ENCODE measurements at regions not wholly inside any gene's neighbourhood (a gene's known extent, or its start where the extent isn't known, plus 50 kb on each side); places are given as distances from the start of the nearest gene placed in this dataset.

DNA sequence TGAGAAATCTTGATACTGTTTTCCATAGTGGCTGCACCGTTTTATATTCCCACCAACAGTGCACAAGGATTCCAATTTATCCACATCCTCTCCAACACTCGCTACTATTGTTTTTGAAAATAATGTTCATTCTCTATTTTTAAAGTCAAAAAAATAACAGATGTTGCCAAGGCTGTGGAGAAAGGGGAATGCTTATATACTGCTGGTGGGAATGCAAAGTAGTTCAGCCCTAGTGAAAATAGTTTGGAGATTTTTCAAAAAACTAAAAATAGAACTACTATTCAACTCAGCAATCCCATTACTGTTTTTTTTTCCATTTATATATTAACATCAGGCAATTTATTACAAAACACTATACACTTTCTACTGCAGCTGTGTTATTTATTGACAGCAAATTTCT is 208.7 kb downstream of the CBLL2 start:
- CTCF ChIA-PET, result no interaction called here
- H3K4me3 Mint-ChIP-seq, result no peak overlapping the region
- intact Hi-C loops (cut with micrococcal nuclease), result no loop called here
- DNase-seq, result no peak
- H3K4me1 Mint-ChIP-seq (ENCODE audit: low read depth), result no peaks in the 10 kb centered on the region
- no peak overlapping the region for H3K27ac Mint-ChIP-seq
- H3K9me3 Mint-ChIP-seq, result peaks cover 1% of the 10 kb centered on the region
- no peaks in the 10 kb centered on the region for H3K36me3 Mint-ChIP-seq (ENCODE audit: low read depth)
- H3K27me3 Mint-ChIP-seq (ENCODE audit: low read depth), result no peaks in the 10 kb centered on the region

DNA sequence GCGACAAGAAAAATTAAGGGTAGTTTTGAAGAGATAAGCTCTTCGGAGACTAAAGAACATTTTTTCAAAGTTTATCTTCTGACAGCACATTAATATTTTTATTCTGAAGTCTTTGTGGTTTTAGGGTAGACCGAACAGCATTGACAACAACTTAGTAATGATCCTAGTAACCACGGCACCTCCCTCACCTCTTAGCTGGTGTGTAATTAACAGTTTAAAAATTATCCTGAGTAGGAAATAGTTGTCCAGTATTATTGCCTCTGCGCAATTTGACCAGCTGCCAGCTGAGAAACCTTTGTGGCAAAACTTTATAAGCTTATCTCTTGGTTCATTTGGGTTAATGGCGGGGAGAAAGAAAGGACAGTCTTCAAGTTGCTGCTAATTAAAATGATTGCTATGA is 213.6 kb downstream of the CBLL2 start:
- DNase-seq, result no peak
- CTCF ChIA-PET, result no interaction called here
- no peak overlapping the region for H3K27ac Mint-ChIP-seq
- H3K9me3 Mint-ChIP-seq, result no peaks in the 10 kb centered on the region
- H3K4me3 Mint-ChIP-seq, result no peak overlapping the region
- no peaks in the 10 kb centered on the region for H3K36me3 Mint-ChIP-seq (ENCODE audit: low read depth)
- intact Hi-C loops (cut with micrococcal nuclease), result no loop called here
- H3K27me3 Mint-ChIP-seq (ENCODE audit: low read depth), result no peaks in the 10 kb centered on the region
- H3K4me1 Mint-ChIP-seq (ENCODE audit: low read depth), result no peaks in the 10 kb centered on the region

DNA sequence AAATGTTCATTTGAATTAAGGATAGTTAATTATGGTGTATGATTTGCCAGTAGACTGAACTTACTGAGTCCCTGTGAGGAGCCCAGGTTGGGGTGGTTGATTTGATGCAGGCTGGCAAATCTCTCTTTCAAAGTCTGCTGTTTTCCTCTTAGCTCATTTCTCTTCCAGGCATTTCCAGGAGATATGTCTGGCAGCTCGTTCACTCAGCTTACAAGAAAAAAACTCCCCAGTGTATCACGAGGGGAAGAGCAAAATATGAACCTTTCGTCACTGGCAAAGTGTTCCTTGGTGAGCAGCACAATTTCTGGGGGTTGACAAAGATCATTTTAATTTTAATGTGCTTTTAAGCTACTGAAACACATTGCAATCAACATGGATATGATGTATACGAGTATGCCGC is 244.2 kb downstream of the CBLL2 start:
- DNase-seq, result no peak
- Mint-ChIP-seq H3K27ac (no peak overlapping the region), H3K4me1 (ENCODE audit: low read depth) (no peaks in the 10 kb centered on the region)

DNA sequence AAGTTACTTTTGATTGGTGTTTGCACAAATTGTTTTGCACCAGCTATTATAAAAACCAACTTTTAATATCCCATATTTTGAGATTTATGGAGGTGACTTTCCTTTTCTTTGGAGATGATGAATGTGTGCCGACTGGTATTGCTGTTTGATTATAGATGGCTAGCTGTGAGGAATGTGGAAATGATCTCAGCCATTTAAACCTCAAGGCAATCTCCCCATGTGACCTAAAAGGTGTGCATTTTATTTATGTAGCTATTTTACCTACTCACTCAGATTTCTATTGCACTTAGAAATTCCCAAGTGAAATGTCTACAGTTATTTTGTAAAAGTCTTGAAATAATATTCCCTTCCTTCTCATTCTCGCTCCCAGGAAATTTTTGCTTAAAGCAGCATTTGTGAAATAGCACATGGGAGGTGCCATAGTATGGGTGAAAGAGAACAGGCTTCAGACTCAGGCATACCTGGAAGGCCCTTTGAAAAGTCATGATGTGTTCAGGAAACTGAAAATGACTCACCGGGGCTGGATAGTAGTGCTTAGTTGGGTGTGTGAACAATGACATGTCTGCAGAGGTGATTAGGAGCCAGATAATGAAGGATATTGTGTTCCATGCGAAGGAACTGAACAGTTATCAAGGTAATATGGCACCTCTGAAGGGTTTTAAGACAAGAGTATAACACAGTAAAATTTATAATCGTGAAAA is 247.6 kb downstream of the CBLL2 start:
- intact Hi-C loops (cut with micrococcal nuclease), result no loop called here
- Mint-ChIP-seq H3K4me3 (no peak overlapping the region), H3K27me3 (ENCODE audit: low read depth) (no peaks in the 10 kb centered on the region), H3K9me3 (no peaks in the 10 kb centered on the region), H3K4me1 (ENCODE audit: low read depth) (no peaks in the 10 kb centered on the region), H3K27ac (no peak overlapping the region), H3K36me3 (ENCODE audit: low read depth) (no peaks in the 10 kb centered on the region)
- no peak for DNase-seq
- CTCF ChIA-PET, result no interaction called here

More for the DNA sequence above, 244.2 kb downstream of the CBLL2 start:
- H3K9me3 Mint-ChIP-seq, result no peaks in the 10 kb centered on the region
- intact Hi-C loops (cut with micrococcal nuclease), result no loop called here
- CTCF ChIA-PET, result no interaction called here
- no peaks in the 10 kb centered on the region for H3K36me3 Mint-ChIP-seq (ENCODE audit: low read depth)
- H3K27me3 Mint-ChIP-seq (ENCODE audit: low read depth), result no peaks in the 10 kb centered on the region
- H3K4me3 Mint-ChIP-seq, result no peak overlapping the region

DNA sequence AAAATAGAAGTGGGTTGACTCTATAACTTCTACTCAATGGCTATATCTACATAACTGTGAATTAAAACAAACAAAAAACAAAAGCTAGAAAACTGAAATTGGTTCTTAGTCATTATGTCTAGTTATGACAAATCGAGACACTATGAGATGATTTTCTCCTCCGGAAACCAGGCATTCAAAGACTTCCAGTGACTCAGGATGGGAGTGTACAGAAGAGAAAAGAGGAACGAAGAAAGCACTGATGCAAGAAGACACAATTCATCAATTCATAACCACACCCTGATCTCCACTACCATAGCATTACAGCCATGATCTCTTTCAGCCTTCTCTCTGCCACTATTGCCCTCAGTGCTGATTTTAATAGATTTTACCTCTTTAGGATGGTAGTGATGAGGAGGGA is 253.6 kb downstream of the CBLL2 start:
- no peaks in the 10 kb centered on the region for H3K4me1 Mint-ChIP-seq (ENCODE audit: low read depth)
- no peaks in the 10 kb centered on the region for H3K27me3 Mint-ChIP-seq (ENCODE audit: low read depth)
- no peaks in the 10 kb centered on the region for H3K9me3 Mint-ChIP-seq
- CTCF ChIA-PET, result no interaction called here
- H3K27ac Mint-ChIP-seq, result no peak overlapping the region
- DNase-seq, result no peak
- intact Hi-C loops (cut with micrococcal nuclease), result no loop called here
- no peak overlapping the region for H3K4me3 Mint-ChIP-seq
- H3K36me3 Mint-ChIP-seq (ENCODE audit: low read depth), result no peaks in the 10 kb centered on the region

DNA sequence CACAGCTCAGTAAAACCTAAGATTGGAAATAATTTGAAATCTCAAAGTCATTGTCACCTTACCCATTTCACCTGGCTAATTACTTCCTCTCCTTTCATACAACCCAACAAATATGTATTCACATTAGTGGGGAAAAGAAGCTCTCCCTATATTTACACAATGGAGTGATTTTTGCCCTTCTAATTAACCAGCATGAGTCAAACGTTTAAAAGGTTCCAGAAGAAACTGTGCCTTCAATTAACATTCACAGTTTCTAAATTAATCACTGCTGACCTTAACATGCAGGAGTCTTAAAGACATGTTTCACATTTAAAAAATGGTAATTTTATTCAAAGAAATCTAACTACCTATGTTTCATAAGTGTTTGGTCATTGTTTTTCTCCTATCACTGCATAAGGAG is 254.6 kb downstream of the CBLL2 start:
- no peak for DNase-seq
- H3K4me1 Mint-ChIP-seq (ENCODE audit: low read depth), result no peaks in the 10 kb centered on the region
- no peaks in the 10 kb centered on the region for H3K9me3 Mint-ChIP-seq
- intact Hi-C loops (cut with micrococcal nuclease), result no loop called here
- H3K27me3 Mint-ChIP-seq (ENCODE audit: low read depth), result no peaks in the 10 kb centered on the region
- CTCF ChIA-PET, result no interaction called here
- no peak overlapping the region for H3K4me3 Mint-ChIP-seq
- no peak overlapping the region for H3K27ac Mint-ChIP-seq
- H3K36me3 Mint-ChIP-seq (ENCODE audit: low read depth), result no peaks in the 10 kb centered on the region

DNA sequence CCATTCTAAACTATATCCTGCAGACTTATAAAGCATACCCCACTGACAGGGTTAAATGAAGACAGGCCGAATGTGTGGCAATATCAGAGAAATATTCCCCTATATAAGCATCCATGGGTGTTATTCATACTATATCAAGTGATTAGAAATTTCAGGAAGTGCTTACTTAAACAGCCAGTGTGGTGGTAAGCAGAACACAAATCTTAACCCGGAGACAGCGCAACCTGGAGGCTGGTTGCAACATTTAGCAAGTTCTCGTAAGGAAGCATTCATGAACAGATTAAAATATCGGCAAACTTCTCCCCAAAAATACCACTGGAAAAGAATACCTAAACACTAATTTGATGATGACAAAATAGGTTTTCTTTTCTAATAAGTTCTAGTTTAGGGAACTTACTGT is 261.2 kb downstream of the CBLL2 start:
- H3K4me1 Mint-ChIP-seq (ENCODE audit: low read depth), result no peaks in the 10 kb centered on the region
- no peaks in the 10 kb centered on the region for H3K9me3 Mint-ChIP-seq
- no peak overlapping the region for H3K27ac Mint-ChIP-seq
- H3K4me3 Mint-ChIP-seq, result no peak overlapping the region
- no peaks in the 10 kb centered on the region for H3K36me3 Mint-ChIP-seq (ENCODE audit: low read depth)
- DNase-seq, result no peak
- no peaks in the 10 kb centered on the region for H3K27me3 Mint-ChIP-seq (ENCODE audit: low read depth)
- intact Hi-C loops (cut with micrococcal nuclease), result no loop called here
- CTCF ChIA-PET, result no interaction called here

DNA sequence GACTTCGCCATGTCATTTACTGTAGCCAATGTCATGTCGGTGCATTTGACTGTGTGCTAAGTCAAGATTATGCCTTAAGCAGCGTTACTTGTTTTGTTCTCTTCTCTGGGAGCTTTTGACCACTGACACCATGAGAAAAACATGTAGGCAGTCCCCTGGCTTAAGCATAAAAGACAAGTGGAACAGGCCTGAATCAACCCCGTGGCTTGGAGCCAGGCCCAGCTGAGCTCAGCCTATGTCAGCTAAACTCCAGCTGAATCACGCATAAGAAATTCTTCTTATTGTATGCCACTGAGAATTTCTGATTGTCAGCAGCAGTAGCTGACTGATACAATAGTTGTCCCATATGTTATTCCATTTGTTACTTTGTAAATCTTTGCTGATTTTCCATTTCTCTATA is 261.9 kb downstream of the CBLL2 start:
- intact Hi-C loops (cut with micrococcal nuclease), result no loop called here
- Mint-ChIP-seq H3K36me3 (ENCODE audit: low read depth) (no peaks in the 10 kb centered on the region), H3K27me3 (ENCODE audit: low read depth) (no peaks in the 10 kb centered on the region), H3K9me3 (no peaks in the 10 kb centered on the region), H3K4me1 (ENCODE audit: low read depth) (no peaks in the 10 kb centered on the region), H3K4me3 (no peak overlapping the region), H3K27ac (no peak overlapping the region)
- no peak for DNase-seq
- CTCF ChIA-PET, result interaction anchor here (0.5 kb wide), 1 partner anchor 132 kb away, joined by 3 read pairs; no protein-coding TSS in a partner anchor

DNA sequence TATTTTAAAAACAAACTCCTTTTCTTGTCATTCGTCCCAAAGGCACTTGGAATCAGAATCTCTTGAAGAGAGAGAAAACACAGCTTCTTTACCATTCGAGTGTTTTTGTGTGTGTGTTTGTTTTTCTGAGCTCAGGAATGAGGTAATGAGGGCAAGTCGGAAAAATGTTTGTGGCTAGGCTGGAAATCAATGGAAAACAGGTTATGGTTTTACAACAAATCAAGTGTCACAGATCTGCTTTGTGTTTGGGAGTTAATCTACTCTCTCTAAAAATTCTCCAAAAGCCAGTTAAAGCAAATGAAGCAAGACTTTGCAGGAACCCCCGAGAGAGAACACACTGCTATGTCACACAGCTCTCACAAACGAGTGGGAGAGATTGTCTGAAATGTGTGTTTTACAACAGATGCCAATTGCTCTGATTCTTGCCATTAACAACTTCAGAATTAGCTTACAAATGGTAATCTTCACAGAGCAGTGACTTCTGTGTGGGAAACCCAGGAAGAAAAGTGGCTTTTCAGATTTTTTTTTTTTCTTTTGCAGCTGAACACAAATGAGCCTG is 264.1 kb downstream of the CBLL2 start:
- Mint-ChIP-seq H3K4me1 (ENCODE audit: low read depth) (no peaks in the 10 kb centered on the region), H3K9me3 (no peaks in the 10 kb centered on the region), H3K27ac (no peak overlapping the region), H3K27me3 (ENCODE audit: low read depth) (no peaks in the 10 kb centered on the region), H3K4me3 (no peak overlapping the region), H3K36me3 (ENCODE audit: low read depth) (no peaks in the 10 kb centered on the region)
- CTCF ChIA-PET, result no interaction called here
- intact Hi-C loops (cut with micrococcal nuclease), result no loop called here
- no peak for DNase-seq

DNA sequence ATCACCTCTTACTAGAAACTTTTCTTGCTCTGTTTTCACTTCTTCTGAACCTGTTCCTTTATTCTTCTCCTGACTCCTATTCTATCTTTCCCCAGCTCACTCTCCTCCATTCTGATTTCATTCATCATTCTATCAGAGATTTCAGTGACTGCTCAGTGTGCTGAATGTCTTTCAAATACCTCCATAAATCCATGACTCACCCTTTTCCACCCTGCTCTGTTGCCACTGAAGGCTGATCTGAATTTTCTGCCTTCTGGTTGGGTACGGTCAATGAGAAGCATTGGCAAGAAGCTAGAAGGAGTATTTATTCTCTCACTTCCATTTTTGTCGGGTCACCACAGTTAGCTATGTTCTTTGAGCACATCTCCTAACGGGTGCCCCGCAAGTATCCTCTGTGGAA is 265.9 kb downstream of the CBLL2 start:
- no peaks in the 10 kb centered on the region for H3K27me3 Mint-ChIP-seq (ENCODE audit: low read depth)
- CTCF ChIA-PET, result no interaction called here
- no peak overlapping the region for H3K27ac Mint-ChIP-seq
- no peak for DNase-seq
- H3K4me3 Mint-ChIP-seq, result no peak overlapping the region
- intact Hi-C loops (cut with micrococcal nuclease), result no loop called here
- H3K36me3 Mint-ChIP-seq (ENCODE audit: low read depth), result no peaks in the 10 kb centered on the region
- H3K4me1 Mint-ChIP-seq (ENCODE audit: low read depth), result no peaks in the 10 kb centered on the region
- no peaks in the 10 kb centered on the region for H3K9me3 Mint-ChIP-seq

DNA sequence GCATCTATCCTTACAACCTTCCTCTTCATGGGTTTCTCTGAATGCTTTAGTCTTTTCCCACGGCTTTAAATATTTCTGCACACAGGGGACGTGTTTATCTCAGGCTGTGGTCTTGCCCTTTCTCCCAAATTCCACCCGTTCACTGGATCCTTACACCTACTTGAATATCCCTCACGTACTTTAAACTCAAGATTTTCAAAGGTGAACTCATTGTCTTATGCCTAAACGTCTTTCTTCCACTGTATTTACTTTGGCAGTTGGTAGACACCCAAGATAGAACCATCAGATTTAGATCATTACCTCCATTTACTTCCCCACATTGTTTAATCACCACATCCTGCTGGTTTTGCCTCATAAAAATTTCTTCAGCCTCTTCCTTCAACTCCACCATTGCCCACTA is 269.2 kb downstream of the CBLL2 start:
- Mint-ChIP-seq H3K27me3 (ENCODE audit: low read depth) (no peaks in the 10 kb centered on the region), H3K4me1 (ENCODE audit: low read depth) (no peaks in the 10 kb centered on the region), H3K9me3 (no peaks in the 10 kb centered on the region), H3K36me3 (ENCODE audit: low read depth) (no peaks in the 10 kb centered on the region), H3K4me3 (no peak overlapping the region), H3K27ac (no peak overlapping the region)
- intact Hi-C loops (cut with micrococcal nuclease), result no loop called here
- CTCF ChIA-PET, result no interaction called here
- no peak for DNase-seq

DNA sequence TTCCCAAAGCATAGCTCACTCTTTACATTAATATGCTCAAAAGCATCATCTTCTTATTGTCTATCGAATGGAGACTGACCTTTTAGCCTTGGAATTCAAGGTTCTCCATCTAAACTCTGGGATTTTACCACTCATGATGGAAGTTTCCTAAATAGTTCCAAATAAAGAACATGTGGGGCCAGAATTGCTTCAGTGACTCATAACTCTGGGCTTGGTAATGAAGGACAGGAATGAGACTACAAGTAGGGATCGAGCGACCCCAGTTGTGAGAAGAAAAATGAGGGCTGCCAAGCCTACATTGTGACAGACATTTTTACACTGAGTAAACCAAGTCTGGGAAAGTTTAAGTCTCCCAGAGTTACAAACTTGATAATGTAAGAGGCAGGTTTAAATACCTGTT is 269.9 kb downstream of the CBLL2 start:
- no peaks in the 10 kb centered on the region for H3K4me1 Mint-ChIP-seq (ENCODE audit: low read depth)
- intact Hi-C loops (cut with micrococcal nuclease), result no loop called here
- H3K36me3 Mint-ChIP-seq (ENCODE audit: low read depth), result no peaks in the 10 kb centered on the region
- DNase-seq, result no peak
- H3K27ac Mint-ChIP-seq, result no peak overlapping the region
- H3K27me3 Mint-ChIP-seq (ENCODE audit: low read depth), result no peaks in the 10 kb centered on the region
- no peak overlapping the region for H3K4me3 Mint-ChIP-seq
- CTCF ChIA-PET, result interaction anchor here (0.6 kb wide), 1 partner anchor 1063 kb away, joined by 3 read pairs; no protein-coding TSS in a partner anchor
- H3K9me3 Mint-ChIP-seq, result no peaks in the 10 kb centered on the region

DNA sequence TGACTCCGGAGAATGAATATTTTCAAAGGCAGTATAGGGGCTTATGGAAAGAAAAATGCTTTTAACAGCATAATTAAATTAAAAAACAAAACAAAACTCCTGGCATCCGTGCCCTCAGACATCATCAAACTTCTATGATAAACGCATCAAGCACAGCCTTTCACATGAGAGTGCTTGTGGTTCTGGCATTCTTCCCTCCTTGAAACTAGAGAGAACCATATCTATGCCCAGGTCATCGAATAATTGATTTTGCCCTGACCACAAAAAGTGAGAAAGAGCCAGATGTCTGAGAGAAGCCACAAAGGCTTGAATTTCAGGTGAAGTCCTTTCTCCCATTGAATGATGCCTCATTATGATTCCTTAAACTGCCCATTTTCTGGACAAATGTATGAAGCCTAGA is 286.8 kb downstream of the CBLL2 start:
- Mint-ChIP-seq H3K9me3 (no peaks in the 10 kb centered on the region), H3K4me1 (ENCODE audit: low read depth) (no peaks in the 10 kb centered on the region), H3K36me3 (ENCODE audit: low read depth) (no peaks in the 10 kb centered on the region), H3K4me3 (no peak overlapping the region), H3K27me3 (ENCODE audit: low read depth) (no peaks in the 10 kb centered on the region), H3K27ac (no peak overlapping the region)
- CTCF ChIA-PET, result no interaction called here
- intact Hi-C loops (cut with micrococcal nuclease), result no loop called here
- DNase-seq, result no peak
